ENCODE measurements at regions not wholly inside any gene's neighbourhood (a gene's known extent, or its start where the extent isn't known, plus 50 kb on each side); places are given as distances from the start of the nearest gene placed in this dataset.

GRCh38 chr1:29900712-29901111 is 664.4 kb downstream of the PTPRU start:
- intact Hi-C loops (cut with DNase I; ENCODE audit: low total_unique reads) = no loop called here
- no peaks in the 10 kb centered on the region for H3K27me3 ChIP-seq
- no peak overlapping the region for H3K4me3 ChIP-seq
- TF ChIP-seq POLR2A (IDR thresholded peaks at IDR 0.05) (no peak), CTCF (IDR thresholded peaks at IDR 0.05) (no peak), POLR2AphosphoS5 (IDR thresholded peaks at IDR 0.05) (no peak)
- DNase-seq (ENCODE audit: low spot score in 2 of 2) = no peak
- H3K9me3 ChIP-seq = no peaks in the 10 kb centered on the region
- H3K36me3 ChIP-seq = no peaks in the 10 kb centered on the region
- no peaks in the 10 kb centered on the region for H3K4me1 ChIP-seq
- no peak overlapping the region for H3K27ac ChIP-seq

- H3K9me3 ChIP-seq = no peaks in the 10 kb centered on the region
- no peaks in the 10 kb centered on the region for H3K36me3 ChIP-seq
- no peak for DNase-seq (ENCODE audit: low spot score in 2 of 2)
- no peaks in the 10 kb centered on the region for H3K4me1 ChIP-seq
- TF ChIP-seq CTCF (IDR thresholded peaks at IDR 0.05) = no peak
- intact Hi-C loops (cut with DNase I; ENCODE audit: low total_unique reads) = no loop called here
- H3K27ac ChIP-seq = no peak overlapping the region
- H3K4me3 ChIP-seq = no peak overlapping the region
- peaks cover 0 to 4% of the 10 kb centered on the region in 2 donors for H3K27me3 ChIP-seq
These were observed 663.9 kb downstream of the PTPRU start for GRCh38 chr1:29900104-29900679.

GRCh38 chr1:29896791-29897714 is 660.7 kb downstream of the PTPRU start:
- Histone ChIP-seq H3K36me3 (no peaks in the 10 kb centered on the region), H3K4me1 (no peaks in the 10 kb centered on the region), H3K4me3 (no peak overlapping the region), H3K27ac (no peak overlapping the region), H3K9me3 (no peaks in the 10 kb centered on the region), H3K27me3 (peaks cover 0 to 15% of the 10 kb centered on the region in 2 donors)
- TF ChIP-seq POLR2A (IDR thresholded peaks at IDR 0.05) = no peak
- intact Hi-C loops (cut with DNase I; ENCODE audit: low total_unique reads) = no loop called here
- no peak for DNase-seq (ENCODE audit: low spot score in 2 of 2)

GRCh38 chr1:29896300-29896699 is 660.0 kb downstream of the PTPRU start:
- no peaks in the 10 kb centered on the region for H3K9me3 ChIP-seq
- H3K36me3 ChIP-seq = no peaks in the 10 kb centered on the region
- DNase-seq (ENCODE audit: low spot score in 2 of 2) = no peak
- no peak overlapping the region for H3K27ac ChIP-seq
- H3K4me1 ChIP-seq = no peaks in the 10 kb centered on the region
- no peak overlapping the region for H3K4me3 ChIP-seq
- intact Hi-C loops (cut with DNase I; ENCODE audit: low total_unique reads) = no loop called here
- TF ChIP-seq POLR2AphosphoS5 (IDR thresholded peaks at IDR 0.05) (no peak), CTCF (IDR thresholded peaks at IDR 0.05) (no peak), POLR2A (IDR thresholded peaks at IDR 0.05) (no peak)
- H3K27me3 ChIP-seq = peaks cover 0 to 15% of the 10 kb centered on the region in 2 donors

- Histone ChIP-seq H3K4me1 (no peaks in the 10 kb centered on the region), H3K4me3 (no peak overlapping the region), H3K36me3 (no peaks in the 10 kb centered on the region), H3K27me3 (peaks cover 0 to 20% of the 10 kb centered on the region in 2 donors), H3K9me3 (no peaks in the 10 kb centered on the region), H3K27ac (no peak overlapping the region)
- TF ChIP-seq POLR2AphosphoS5 (IDR thresholded peaks at IDR 0.05) (no peak), POLR2A (IDR thresholded peaks at IDR 0.05) (no peak), CTCF (IDR thresholded peaks at IDR 0.05) (no peak)
- intact Hi-C loops (cut with DNase I; ENCODE audit: low total_unique reads) = no loop called here
- DNase-seq (ENCODE audit: low spot score in 2 of 2) = no peak
These were observed 658.9 kb downstream of the PTPRU start for GRCh38 chr1:29895201-29895600.
